ENCODE measurements at regions not wholly inside any gene's neighbourhood (a gene's known extent, or its start where the extent isn't known, plus 50 kb on each side); places are given as distances from the start of the nearest gene placed in this dataset.
A peak's percentile ranks its signal among the peaks of the same experiment; 100 is the strongest.
"Not testable (repeated sequence)": the region's sequence is repeated elsewhere in the genome, so short reads cannot be mapped to it uniquely, and the experiment has no call there.

- no peak overlapping the region for H2BK5ac ChIP-seq (ENCODE audit: low read length)
- H3K4me3 ChIP-seq (ENCODE audit: low read length), result no peak overlapping the region
- no peaks in the 10 kb centered on the region for H3K36me3 ChIP-seq (ENCODE audit: control insufficient read depth, insufficient read depth, low read length)
- H4K8ac ChIP-seq (ENCODE audit: low read depth, low read length), result no peak overlapping the region
- no peak overlapping the region for H3K56ac ChIP-seq (ENCODE audit: low read length)
- no peak overlapping the region for H3K4ac ChIP-seq (ENCODE audit: low read depth, low read length)
- H3K4me1 ChIP-seq (ENCODE audit: control insufficient read depth, low read depth, low read length), result no peaks in the 10 kb centered on the region
- no CpG with 5 or more reads among the region's 4 CpGs for WGBS (ENCODE audit: extremely low coverage, insufficient coverage, low lambda C conversion rate)
- no peak for DNase-seq
- H3K27ac ChIP-seq (ENCODE audit: low read depth, low read length), result no peak overlapping the region
- H3K79me1 ChIP-seq (ENCODE audit: low read length), result no peaks in the 10 kb centered on the region
- no peaks in the 10 kb centered on the region for H3K27me3 ChIP-seq (ENCODE audit: insufficient read depth, low read length, poor library complexity)
- H2AK5ac ChIP-seq (ENCODE audit: low read length), result no peak overlapping the region
- no peak overlapping the region for H3K23ac ChIP-seq (ENCODE audit: low read length)
- H3K4me2 ChIP-seq (ENCODE audit: low read length), result no peak overlapping the region
- H2BK120ac ChIP-seq (ENCODE audit: low read depth, low read length), result no peak overlapping the region
- H4K5ac ChIP-seq (ENCODE audit: low read length), result no peak overlapping the region
- H3K9ac ChIP-seq (ENCODE audit: low read length), result no peak overlapping the region
- H3K18ac ChIP-seq (ENCODE audit: low read length), result no peak overlapping the region
- no peak overlapping the region for H2BK15ac ChIP-seq (replicated peaks; ENCODE audit: low read depth)
- H3K79me2 ChIP-seq (ENCODE audit: control insufficient read depth, insufficient read depth, low read length), result no peaks in the 10 kb centered on the region
Measured at GRCh38 chr7:34558022-34558421, 100.0 kb upstream of the NPSR1 start.

GRCh38 chr7:34564091-34564490, 93.9 kb upstream of the NPSR1 start:
- Histone ChIP-seq H3K27me3 (ENCODE audit: insufficient read depth, low read length, poor library complexity) (no peaks in the 10 kb centered on the region), H3K23ac (ENCODE audit: low read length) (no peak overlapping the region), H3K4me1 (ENCODE audit: control insufficient read depth, low read depth, low read length) (no peaks in the 10 kb centered on the region), H3K4ac (ENCODE audit: low read depth, low read length) (no peak overlapping the region), H4K8ac (ENCODE audit: low read depth, low read length) (no peak overlapping the region), H3K79me2 (ENCODE audit: control insufficient read depth, insufficient read depth, low read length) (no peaks in the 10 kb centered on the region), H3K18ac (ENCODE audit: low read length) (no peak overlapping the region), H2AK5ac (ENCODE audit: low read length) (no peak overlapping the region), H4K5ac (ENCODE audit: low read length) (no peak overlapping the region), H3K4me3 (ENCODE audit: low read length) (no peak overlapping the region), H3K36me3 (ENCODE audit: control insufficient read depth, insufficient read depth, low read length) (no peaks in the 10 kb centered on the region), H3K56ac (ENCODE audit: low read length) (no peak overlapping the region), H3K4me2 (ENCODE audit: low read length) (no peak overlapping the region), H3K9ac (ENCODE audit: low read length) (no peak overlapping the region), H3K27ac (ENCODE audit: low read depth, low read length) (no peak overlapping the region), H3K79me1 (ENCODE audit: low read length) (no peaks in the 10 kb centered on the region), H2BK15ac (replicated peaks; ENCODE audit: low read depth) (no peak overlapping the region), H2BK120ac (ENCODE audit: low read depth, low read length) (no peak overlapping the region), H2BK5ac (ENCODE audit: low read length) (no peak overlapping the region)
- DNase-seq, result no peak
- WGBS (ENCODE audit: extremely low coverage, insufficient coverage, low lambda C conversion rate), result no CpG with 5 or more reads among the region's 7 CpGs

DNA sequence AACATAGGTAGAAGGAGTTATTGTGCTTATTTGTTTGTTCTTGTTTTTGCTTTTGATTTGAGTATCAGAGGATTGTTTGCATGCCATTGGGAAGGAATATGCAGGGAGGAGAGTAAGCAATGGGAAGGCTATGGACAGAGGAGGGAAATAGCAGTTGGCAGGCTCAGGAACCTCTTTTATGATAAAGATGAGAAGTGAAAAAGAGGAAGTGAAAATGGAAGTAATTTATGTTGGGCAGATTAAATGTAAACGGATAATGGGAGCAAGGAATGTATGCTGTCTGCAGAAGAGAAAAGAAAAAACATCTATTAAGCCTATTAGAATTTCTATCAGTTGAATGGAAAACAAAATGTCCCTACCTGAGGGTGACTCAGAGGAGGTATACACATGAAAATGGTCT, 90.1 kb upstream of the NPSR1 start:
- WGBS (ENCODE audit: extremely low coverage, insufficient coverage, low lambda C conversion rate), result 100% methylated on average over 1 of the region's 1 CpG
- Histone ChIP-seq H3K4me3 (ENCODE audit: low read length) (no peak overlapping the region), H3K56ac (ENCODE audit: low read length) (no peak overlapping the region), H3K27ac (ENCODE audit: low read depth, low read length) (no peak overlapping the region), H4K8ac (ENCODE audit: low read depth, low read length) (no peak overlapping the region), H2BK120ac (ENCODE audit: low read depth, low read length) (no peak overlapping the region), H2BK15ac (replicated peaks; ENCODE audit: low read depth) (no peak overlapping the region), H2BK5ac (ENCODE audit: low read length) (no peak overlapping the region), H3K9ac (ENCODE audit: low read length) (no peak overlapping the region), H3K27me3 (ENCODE audit: insufficient read depth, low read length, poor library complexity) (no peaks in the 10 kb centered on the region), H3K18ac (ENCODE audit: low read length) (no peak overlapping the region), H3K79me2 (ENCODE audit: control insufficient read depth, insufficient read depth, low read length) (no peaks in the 10 kb centered on the region), H3K23ac (ENCODE audit: low read length) (no peak overlapping the region), H3K36me3 (ENCODE audit: control insufficient read depth, insufficient read depth, low read length) (no peaks in the 10 kb centered on the region), H2AK5ac (ENCODE audit: low read length) (no peak overlapping the region), H3K4ac (ENCODE audit: low read depth, low read length) (no peak overlapping the region), H3K4me2 (ENCODE audit: low read length) (no peak overlapping the region), H3K79me1 (ENCODE audit: low read length) (no peaks in the 10 kb centered on the region), H4K5ac (ENCODE audit: low read length) (no peak overlapping the region), H3K4me1 (ENCODE audit: control insufficient read depth, low read depth, low read length) (peaks cover 2% of the 10 kb centered on the region)
- DNase-seq, result no peak

GRCh38 chr7:34569975-34570699, 87.9 kb upstream of the NPSR1 start:
- Histone ChIP-seq H3K4ac (ENCODE audit: low read depth, low read length) (no peak overlapping the region), H3K79me1 (ENCODE audit: low read length) (no peaks in the 10 kb centered on the region), H3K23ac (ENCODE audit: low read length) (no peak overlapping the region), H3K27me3 (ENCODE audit: insufficient read depth, low read length, poor library complexity) (no peaks in the 10 kb centered on the region), H3K18ac (ENCODE audit: low read length) (no peak overlapping the region), H3K4me2 (ENCODE audit: low read length) (no peak overlapping the region), H2BK120ac (ENCODE audit: low read depth, low read length) (no peak overlapping the region), H3K36me3 (ENCODE audit: control insufficient read depth, insufficient read depth, low read length) (no peaks in the 10 kb centered on the region), H3K27ac (ENCODE audit: low read depth, low read length) (no peak overlapping the region), H4K5ac (ENCODE audit: low read length) (no peak overlapping the region), H2BK5ac (ENCODE audit: low read length) (no peak overlapping the region), H3K4me1 (ENCODE audit: control insufficient read depth, low read depth, low read length) (peaks cover 2% of the 10 kb centered on the region), H3K4me3 (ENCODE audit: low read length) (no peak overlapping the region), H2AK5ac (ENCODE audit: low read length) (no peak overlapping the region), H3K9ac (ENCODE audit: low read length) (no peak overlapping the region), H3K79me2 (ENCODE audit: control insufficient read depth, insufficient read depth, low read length) (no peaks in the 10 kb centered on the region), H3K56ac (ENCODE audit: low read length) (no peak overlapping the region), H4K8ac (ENCODE audit: low read depth, low read length) (no peak overlapping the region), H2BK15ac (replicated peaks; ENCODE audit: low read depth) (no peak overlapping the region)
- no CpG with 5 or more reads among the region's 6 CpGs for WGBS (ENCODE audit: extremely low coverage, insufficient coverage, low lambda C conversion rate)
- DNase-seq, result peak; percentile 77

DNA sequence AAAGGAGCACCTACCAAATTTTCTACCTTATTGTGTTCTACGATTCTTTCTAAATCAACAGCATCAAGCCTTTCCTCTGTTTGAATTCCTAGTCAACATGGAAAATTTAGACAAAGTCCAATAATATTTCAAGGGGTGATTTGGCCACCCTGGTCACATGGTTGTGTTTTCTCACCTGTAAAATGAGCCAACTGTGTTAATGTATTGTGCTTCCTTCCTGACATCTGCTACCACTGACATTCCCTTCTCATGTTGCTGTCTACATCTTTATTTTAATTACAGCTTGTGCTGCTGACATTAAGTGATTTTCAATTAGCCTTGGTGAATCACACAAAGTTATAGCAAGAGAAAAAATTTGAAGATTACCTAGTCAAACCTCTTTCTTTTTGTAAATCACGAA, 83.0 kb upstream of the NPSR1 start:
- no peak overlapping the region for H2AK5ac ChIP-seq (ENCODE audit: low read length)
- H3K56ac ChIP-seq (ENCODE audit: low read length), result no peak overlapping the region
- no peak overlapping the region for H3K23ac ChIP-seq (ENCODE audit: low read length)
- H3K4me1 ChIP-seq (ENCODE audit: control insufficient read depth, low read depth, low read length), result no peaks in the 10 kb centered on the region
- H2BK5ac ChIP-seq (ENCODE audit: low read length), result no peak overlapping the region
- H4K5ac ChIP-seq (ENCODE audit: low read length), result no peak overlapping the region
- no peak overlapping the region for H4K8ac ChIP-seq (ENCODE audit: low read depth, low read length)
- no peaks in the 10 kb centered on the region for H3K27me3 ChIP-seq (ENCODE audit: insufficient read depth, low read length, poor library complexity)
- no peaks in the 10 kb centered on the region for H3K79me2 ChIP-seq (ENCODE audit: control insufficient read depth, insufficient read depth, low read length)
- H3K4me2 ChIP-seq (ENCODE audit: low read length), result no peak overlapping the region
- no peak overlapping the region for H3K9ac ChIP-seq (ENCODE audit: low read length)
- H3K18ac ChIP-seq (ENCODE audit: low read length), result no peak overlapping the region
- H3K4ac ChIP-seq (ENCODE audit: low read depth, low read length), result no peak overlapping the region
- no peak overlapping the region for H2BK15ac ChIP-seq (replicated peaks; ENCODE audit: low read depth)
- no peak for DNase-seq
- no peak overlapping the region for H3K27ac ChIP-seq (ENCODE audit: low read depth, low read length)
- no peaks in the 10 kb centered on the region for H3K36me3 ChIP-seq (ENCODE audit: control insufficient read depth, insufficient read depth, low read length)
- H3K4me3 ChIP-seq (ENCODE audit: low read length), result no peak overlapping the region
- H2BK120ac ChIP-seq (ENCODE audit: low read depth, low read length), result no peak overlapping the region
- no peaks in the 10 kb centered on the region for H3K79me1 ChIP-seq (ENCODE audit: low read length)
- WGBS (ENCODE audit: extremely low coverage, insufficient coverage, low lambda C conversion rate), result no CpG with 5 or more reads among the region's 2 CpGs

DNA sequence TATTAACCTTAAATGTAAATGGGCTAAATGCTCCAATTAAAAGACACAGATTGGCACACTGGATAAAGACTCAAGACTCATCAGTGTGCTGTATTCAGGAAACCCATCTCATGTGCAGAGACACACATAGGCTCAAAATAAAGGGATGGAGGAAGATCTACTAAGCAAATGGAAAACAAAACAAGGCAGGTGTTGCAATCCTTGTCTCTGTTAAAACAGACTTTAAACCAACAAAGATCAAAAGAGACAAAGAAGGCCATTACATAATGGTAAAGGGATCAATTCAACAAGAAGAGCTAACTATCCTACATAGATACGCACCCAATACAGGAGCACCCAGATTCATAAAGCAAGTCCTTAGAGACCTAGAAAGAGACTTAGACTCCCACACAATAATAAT, 80.1 kb upstream of the NPSR1 start:
- H3K27ac ChIP-seq (ENCODE audit: low read depth, low read length); H3K79me2 ChIP-seq (ENCODE audit: control insufficient read depth, insufficient read depth, low read length); H2BK15ac ChIP-seq (replicated peaks; ENCODE audit: low read depth); H3K79me1 ChIP-seq (ENCODE audit: low read length); H3K56ac ChIP-seq (ENCODE audit: low read length); H2BK120ac ChIP-seq (ENCODE audit: low read depth, low read length); H2BK5ac ChIP-seq (ENCODE audit: low read length); H4K8ac ChIP-seq (ENCODE audit: low read depth, low read length); H3K9ac ChIP-seq (ENCODE audit: low read length); H3K18ac ChIP-seq (ENCODE audit: low read length); H2AK5ac ChIP-seq (ENCODE audit: low read length); H3K4me1 ChIP-seq (ENCODE audit: control insufficient read depth, low read depth, low read length); H3K4me3 ChIP-seq (ENCODE audit: low read length); DNase-seq; H3K23ac ChIP-seq (ENCODE audit: low read length); H3K36me3 ChIP-seq (ENCODE audit: control insufficient read depth, insufficient read depth, low read length); H3K4me2 ChIP-seq (ENCODE audit: low read length); H3K27me3 ChIP-seq (ENCODE audit: insufficient read depth, low read length, poor library complexity); H4K5ac ChIP-seq (ENCODE audit: low read length); H3K4ac ChIP-seq (ENCODE audit: low read depth, low read length): not testable (repeated sequence)
- no CpG with 5 or more reads among the region's 1 CpG for WGBS (ENCODE audit: extremely low coverage, insufficient coverage, low lambda C conversion rate)
